SK-N-SH (cell line): ENCODE measurements at regions not wholly inside any gene's neighbourhood (a gene's known extent, or its start where the extent isn't known, plus 50 kb on each side); places are given as distances from the start of the nearest gene placed in this dataset.

Experiments
- CTCF ChIA-PET: fragments of 300-600, 350-600 bp; formaldehyde crosslinking; extraction: SDS; loops from one replicate; lab custom pipeline; 2021; lab: Yijun Ruan, JAX
- POLR2A ChIA-PET: fragments of 350-600 bp; sonication (Branson Sonifier 250); formaldehyde crosslinking; extraction: SDS; loops from one replicate; lab custom pipeline; 2020; ENCODE audit warnings: antibody characterized with exemption, inconsistent platforms; lab: Yijun Ruan, JAX
- DNase-seq: peaks from one replicate; pipeline ENCODE4 v3.0.0; 2012
- H2AFZ ChIP-seq: fragments of 200-600 bp; sonication (generic); 2 replicates; pipeline ENCODE4 v1.8.1; 2016; ENCODE audit warnings: antibody characterized with exemption, mild to moderate bottlenecking, low read depth
- H3F3A ChIP-seq: fragments of 200-600 bp; sonication (generic); replicated peaks from 2 replicates; pipeline ENCODE3; 2016; ENCODE audit warnings: antibody characterized with exemption, mild to moderate bottlenecking; ENCODE audit not compliant: insufficient read depth
- H3K27ac ChIP-seq, 2 experiments: fragments of 200-500 bp in 1 of 2; fragments of 200-600 bp in 1 of 2; sonication (Bioruptor generic) in 1 of 2; sonication (generic), shearing (Covaris generic) in 1 of 2; 2 replicates each; pipeline versions ENCODE4 v1.5.1 to v1.6.1; 2014 to 2016; ENCODE audit warnings: low read depth in 2 of 2, inconsistent platforms in 1 of 2, low read length in 1 of 2, mild to moderate bottlenecking in 1 of 2, mixed read lengths in 1 of 2
- H3K27me3 ChIP-seq: fragments of 200-600 bp; sonication (generic), shearing (Covaris generic); 2 replicates; pipeline ENCODE4 v1.6.1; 2016; ENCODE audit warnings: mixed run types; ENCODE audit not compliant: insufficient read depth
- H3K36me3 ChIP-seq, 2 experiments: fragments of 200-500 bp in 1 of 2; fragments of 200-600 bp in 1 of 2; sonication (Bioruptor generic) in 1 of 2; sonication (generic) in 1 of 2; replicated peaks in 1 of 2; 2 replicates each; pipeline versions ENCODE3 to v1.5.1; 2014 to 2016; ENCODE audit warnings: low read length in 1 of 2, mild to moderate bottlenecking in 1 of 2; ENCODE audit not compliant: insufficient read depth in 2 of 2, control insufficient read depth in 1 of 2
- H3K4me1 ChIP-seq, 2 experiments: fragments of 200-500 bp in 1 of 2; fragments of 200-600 bp in 1 of 2; sonication (Bioruptor generic) in 1 of 2; sonication (generic), shearing (Covaris generic) in 1 of 2; 2 replicates each; pipeline versions ENCODE4 v1.5.1 to v1.6.1; 2014 to 2016; ENCODE audit warnings: low read depth in 1 of 2, low read length in 1 of 2, mixed run types in 1 of 2; ENCODE audit not compliant: insufficient read depth in 2 of 2, control insufficient read depth in 1 of 2
- H3K4me2 ChIP-seq: fragments of 200-600 bp; sonication (generic), shearing (Covaris generic); 2 replicates; pipeline ENCODE4 v1.6.1; 2017; ENCODE audit warnings: mixed run types
- H3K4me3 ChIP-seq, 2 experiments: fragments of 200-500 bp in 1 of 2; fragments of 200-600 bp in 1 of 2; sonication (Bioruptor generic) in 1 of 2; sonication (generic), shearing (Covaris generic) in 1 of 2; 2 replicates each; pipeline versions ENCODE4 v1.5.1 to v1.8.1; 2014 to 2016; ENCODE audit warnings: low read depth in 2 of 2, inconsistent platforms in 1 of 2, low read length in 1 of 2, mild to moderate bottlenecking in 1 of 2, mixed read lengths in 1 of 2, moderate library complexity in 1 of 2
- H3K79me2 ChIP-seq: fragments of 200-600 bp; sonication (generic); 2 replicates; pipeline ENCODE4 v1.8.1; 2017; ENCODE audit warnings: mild to moderate bottlenecking; ENCODE audit not compliant: insufficient read depth
- H3K9ac ChIP-seq: fragments of 200-600 bp; sonication (generic); 2 replicates; pipeline ENCODE4 v1.6.1; 2017; ENCODE audit warnings: mixed run types
- H3K9me2 ChIP-seq: fragments of 200-600 bp; sonication (generic); 2 replicates; pipeline ENCODE4 v1.6.1; 2017; ENCODE audit warnings: mixed run types
- H3K9me3 ChIP-seq: fragments of 200-600 bp; sonication (generic); 2 replicates; pipeline ENCODE4 v1.6.1; 2017; ENCODE audit warnings: mixed run types, mild to moderate bottlenecking, moderate library complexity
- H4K20me1 ChIP-seq: fragments of 200-600 bp; sonication (generic); 2 replicates; pipeline ENCODE4 v1.6.1; 2017; ENCODE audit warnings: mild to moderate bottlenecking, mixed run types; ENCODE audit not compliant: insufficient read depth
- EZH2phosphoT487 ChIP-seq: fragments of 200-600 bp; sonication (generic); IDR thresholded peaks from 2 replicates; pipeline ENCODE4 v1.6.1; 2017; ENCODE audit warnings: low read depth, mixed run types, mild to moderate bottlenecking, antibody characterized with exemption, moderate library complexity, borderline replicate concordance
- FOXM1 ChIP-seq: IDR thresholded peaks from 2 replicates; pipeline ENCODE4 v1.4.0; 2012; ENCODE audit warnings: low read depth, mild to moderate bottlenecking
- JUND ChIP-seq: IDR thresholded peaks from 2 replicates; pipeline ENCODE4 v1.4.0; 2012
- POLR2AphosphoS5 ChIP-seq: IDR thresholded peaks from 2 replicates; pipeline ENCODE4 v1.6.1; 2012; ENCODE audit warnings: low read depth, low read length
- RAD21 ChIP-seq: IDR thresholded peaks from 2 replicates; pipeline ENCODE4 v1.6.1; 2012; ENCODE audit warnings: mild to moderate bottlenecking, low read length
- SMC3 ChIP-seq: IDR thresholded peaks from 2 replicates; pipeline ENCODE4 v1.6.1; 2012; ENCODE audit warnings: low read depth, low read length, improper control_type of control experiment
- WGBS: methylation state at CpG from one replicate; pipeline ENCODE4 v1.1.6; 2017; ENCODE audit warnings: low lambda C conversion rate; 5-methylcytosine and 5-hydroxymethylcytosine counted together
- TF ChIP-seq, protein P1 (sequence below): IDR thresholded peaks from 2 replicates; pipeline ENCODE4 v1.4.0; 2012; ENCODE audit warnings: low read depth, borderline replicate concordance
- TF ChIP-seq, protein P2 (sequence below): IDR thresholded peaks from 2 replicates; pipeline ENCODE4 v1.4.0; 2012; ENCODE audit warnings: low read depth, borderline replicate concordance
- TF ChIP-seq, protein P3 (sequence below): fragments of 200-600 bp; sonication (generic); IDR thresholded peaks from 2 replicates; pipeline ENCODE4 v1.6.1; 2017; ENCODE audit warnings: antibody characterized with exemption, mild to moderate bottlenecking, moderate library complexity
- TF ChIP-seq, protein P4 (sequence below): fragments of 150-350 bp; IDR thresholded peaks from 2 replicates; pipeline ENCODE4 v1.6.1; 2016; ENCODE audit warnings: mild to moderate bottlenecking, low read depth, low read length

DNA sequence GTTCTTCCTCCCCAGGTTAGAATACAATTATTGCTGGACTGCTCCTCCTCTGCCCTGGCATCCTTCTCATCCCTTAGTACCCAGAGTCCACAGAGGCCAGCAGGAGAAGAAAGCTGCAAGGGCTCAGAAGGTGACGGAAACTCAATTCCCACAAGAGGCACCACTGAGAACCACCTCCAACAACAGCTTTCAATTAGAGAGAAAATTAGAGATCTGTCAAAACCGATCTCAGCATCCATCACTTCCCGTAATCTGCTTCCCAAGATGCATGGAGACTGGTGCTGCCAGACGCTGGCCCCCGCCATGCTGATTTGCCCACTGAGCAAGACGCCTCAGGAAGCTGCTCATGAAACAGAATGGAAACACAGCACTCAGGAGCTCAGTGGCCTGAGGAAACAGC, 135.0 kb upstream of the PRICKLE2 start:
- POLR2A ChIA-PET, result interaction anchor here (0.6 kb wide), 1 partner anchor 286 kb away, joined by 3 read pairs; no protein-coding TSS in a partner anchor
- WGBS, result 85% methylated on average over 6 of the region's 6 CpGs
- CTCF ChIA-PET, result no interaction called here

DNA sequence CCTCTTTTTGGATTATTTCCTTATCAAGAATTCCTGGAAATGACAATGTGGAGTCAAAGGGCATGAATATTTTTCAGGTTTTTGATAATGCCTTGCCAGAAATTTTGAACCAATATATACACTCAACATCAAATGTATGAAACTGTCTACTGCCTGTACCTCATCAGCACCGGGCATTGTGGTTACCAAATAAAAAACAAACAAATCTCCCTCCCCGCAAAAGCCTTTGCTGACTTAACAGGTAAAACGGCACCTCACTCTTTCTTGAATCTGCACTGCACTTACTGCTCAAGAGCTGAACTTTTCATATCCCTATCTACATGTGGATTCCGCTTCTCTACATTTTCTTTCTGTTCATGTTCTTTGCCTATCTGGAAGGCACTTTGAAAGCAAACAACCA, 134.5 kb upstream of the PRICKLE2 start:
- WGBS, result 89% methylated on average over 4 of the region's 4 CpGs
- TF ChIP-seq RAD21 (no peak), SMC3 (no peak), POLR2AphosphoS5 (no peak), FOXM1 (no peak)
- TF ChIP-seq, protein P1, sequence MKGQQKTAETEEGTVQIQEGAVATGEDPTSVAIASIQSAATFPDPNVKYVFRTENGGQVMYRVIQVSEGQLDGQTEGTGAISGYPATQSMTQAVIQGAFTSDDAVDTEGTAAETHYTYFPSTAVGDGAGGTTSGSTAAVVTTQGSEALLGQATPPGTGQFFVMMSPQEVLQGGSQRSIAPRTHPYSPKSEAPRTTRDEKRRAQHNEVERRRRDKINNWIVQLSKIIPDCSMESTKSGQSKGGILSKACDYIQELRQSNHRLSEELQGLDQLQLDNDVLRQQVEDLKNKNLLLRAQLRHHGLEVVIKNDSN, result no peak
- TF ChIP-seq, protein P2, sequence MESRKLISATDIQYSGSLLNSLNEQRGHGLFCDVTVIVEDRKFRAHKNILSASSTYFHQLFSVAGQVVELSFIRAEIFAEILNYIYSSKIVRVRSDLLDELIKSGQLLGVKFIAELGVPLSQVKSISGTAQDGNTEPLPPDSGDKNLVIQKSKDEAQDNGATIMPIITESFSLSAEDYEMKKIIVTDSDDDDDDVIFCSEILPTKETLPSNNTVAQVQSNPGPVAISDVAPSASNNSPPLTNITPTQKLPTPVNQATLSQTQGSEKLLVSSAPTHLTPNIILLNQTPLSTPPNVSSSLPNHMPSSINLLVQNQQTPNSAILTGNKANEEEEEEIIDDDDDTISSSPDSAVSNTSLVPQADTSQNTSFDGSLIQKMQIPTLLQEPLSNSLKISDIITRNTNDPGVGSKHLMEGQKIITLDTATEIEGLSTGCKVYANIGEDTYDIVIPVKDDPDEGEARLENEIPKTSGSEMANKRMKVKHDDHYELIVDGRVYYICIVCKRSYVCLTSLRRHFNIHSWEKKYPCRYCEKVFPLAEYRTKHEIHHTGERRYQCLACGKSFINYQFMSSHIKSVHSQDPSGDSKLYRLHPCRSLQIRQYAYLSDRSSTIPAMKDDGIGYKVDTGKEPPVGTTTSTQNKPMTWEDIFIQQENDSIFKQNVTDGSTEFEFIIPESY, result no peak
- TF ChIP-seq, protein P3, sequence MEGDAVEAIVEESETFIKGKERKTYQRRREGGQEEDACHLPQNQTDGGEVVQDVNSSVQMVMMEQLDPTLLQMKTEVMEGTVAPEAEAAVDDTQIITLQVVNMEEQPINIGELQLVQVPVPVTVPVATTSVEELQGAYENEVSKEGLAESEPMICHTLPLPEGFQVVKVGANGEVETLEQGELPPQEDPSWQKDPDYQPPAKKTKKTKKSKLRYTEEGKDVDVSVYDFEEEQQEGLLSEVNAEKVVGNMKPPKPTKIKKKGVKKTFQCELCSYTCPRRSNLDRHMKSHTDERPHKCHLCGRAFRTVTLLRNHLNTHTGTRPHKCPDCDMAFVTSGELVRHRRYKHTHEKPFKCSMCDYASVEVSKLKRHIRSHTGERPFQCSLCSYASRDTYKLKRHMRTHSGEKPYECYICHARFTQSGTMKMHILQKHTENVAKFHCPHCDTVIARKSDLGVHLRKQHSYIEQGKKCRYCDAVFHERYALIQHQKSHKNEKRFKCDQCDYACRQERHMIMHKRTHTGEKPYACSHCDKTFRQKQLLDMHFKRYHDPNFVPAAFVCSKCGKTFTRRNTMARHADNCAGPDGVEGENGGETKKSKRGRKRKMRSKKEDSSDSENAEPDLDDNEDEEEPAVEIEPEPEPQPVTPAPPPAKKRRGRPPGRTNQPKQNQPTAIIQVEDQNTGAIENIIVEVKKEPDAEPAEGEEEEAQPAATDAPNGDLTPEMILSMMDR, result no peak
- H4K20me1 ChIP-seq, result no peaks in the 10 kb centered on the region

More for the DNA sequence above, 135.0 kb upstream of the PRICKLE2 start:
- TF ChIP-seq, protein P4, sequence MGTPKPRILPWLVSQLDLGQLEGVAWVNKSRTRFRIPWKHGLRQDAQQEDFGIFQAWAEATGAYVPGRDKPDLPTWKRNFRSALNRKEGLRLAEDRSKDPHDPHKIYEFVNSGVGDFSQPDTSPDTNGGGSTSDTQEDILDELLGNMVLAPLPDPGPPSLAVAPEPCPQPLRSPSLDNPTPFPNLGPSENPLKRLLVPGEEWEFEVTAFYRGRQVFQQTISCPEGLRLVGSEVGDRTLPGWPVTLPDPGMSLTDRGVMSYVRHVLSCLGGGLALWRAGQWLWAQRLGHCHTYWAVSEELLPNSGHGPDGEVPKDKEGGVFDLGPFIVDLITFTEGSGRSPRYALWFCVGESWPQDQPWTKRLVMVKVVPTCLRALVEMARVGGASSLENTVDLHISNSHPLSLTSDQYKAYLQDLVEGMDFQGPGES, result no peak
- no peak for TF ChIP-seq JUND
- TF ChIP-seq, protein P3, result no peak
- TF ChIP-seq RAD21, result no peak
- no peak for TF ChIP-seq EZH2phosphoT487
- peaks cover 4 to 7% of the 10 kb centered on the region in 2 experiments; a peak in 1 of 4 replicates for H3K4me1 ChIP-seq
- DNase-seq, result no peak
- H3K4me2 ChIP-seq, result no peak overlapping the region
- no peaks in the 10 kb centered on the region for H3K79me2 ChIP-seq
- peaks cover under 1% of the 10 kb centered on the region for H3F3A ChIP-seq
- no peak overlapping the region for H3K27ac ChIP-seq
- H3K9ac ChIP-seq, result no peak overlapping the region
- no peak overlapping the region for H3K4me3 ChIP-seq
- no peak overlapping the region for H2AFZ ChIP-seq
- no peaks in the 10 kb centered on the region for H3K36me3 ChIP-seq
- H3K27me3 ChIP-seq, result no peaks in the 10 kb centered on the region
- no peaks in the 10 kb centered on the region for H4K20me1 ChIP-seq
- H3K9me3 ChIP-seq, result no peaks in the 10 kb centered on the region
- H3K9me2 ChIP-seq, result no peaks in the 10 kb centered on the region

More for the DNA sequence above, 134.5 kb upstream of the PRICKLE2 start:
- ChIA-PET POLR2A (no interaction called here), CTCF (interaction anchor here (0.8 to 1.4 kb wide), 2 partner anchors 24 to 337 kb away, joined by 3 read pairs; no protein-coding TSS in a partner anchor)
- Histone ChIP-seq H2AFZ (no peak overlapping the region), H3K27ac (no peak overlapping the region), H3F3A (peaks cover 6% of the 10 kb centered on the region), H3K9me3 (no peaks in the 10 kb centered on the region), H3K36me3 (no peaks in the 10 kb centered on the region), H3K79me2 (no peaks in the 10 kb centered on the region), H3K4me1 (peaks cover 7 to 8% of the 10 kb centered on the region in 2 experiments; a peak in 1 of 4 replicates), H3K9me2 (no peaks in the 10 kb centered on the region), H3K27me3 (no peaks in the 10 kb centered on the region), H3K4me2 (no peak overlapping the region), H3K9ac (no peak overlapping the region), H3K4me3 (no peak overlapping the region)
- DNase-seq, result no peak
